ENCODE measurements at regions not wholly inside any gene's neighbourhood (a gene's known extent, or its start where the extent isn't known, plus 50 kb on each side); places are given as distances from the start of the nearest gene placed in this dataset.

GRCh38 chr10:85147346-85148250 lies 819.2 kb downstream of the CCSER2 start:
- no peak for DNase-seq (ENCODE audit: low read depth)

GRCh38 chr10:85148693-85149640 lies 820.6 kb downstream of the CCSER2 start:
- DNase-seq (ENCODE audit: low read depth): no peak

- DNase-seq (ENCODE audit: low read depth): no peak
Observed at GRCh38 chr10:85149766-85150165, 821.4 kb downstream of the CCSER2 start.

- DNase-seq (ENCODE audit: low read depth): no peak
Observed at GRCh38 chr10:85151506-85151905, 823.1 kb downstream of the CCSER2 start.

- DNase-seq (ENCODE audit: low read depth): no peak
Observed at GRCh38 chr10:85152496-85152895, 824.1 kb downstream of the CCSER2 start.

GRCh38 chr10:85152911-85153310 lies 824.5 kb downstream of the CCSER2 start:
- no peak for DNase-seq (ENCODE audit: low read depth)

- DNase-seq (ENCODE audit: low read depth): no peak
Observed at GRCh38 chr10:85157206-85157605, 828.8 kb downstream of the CCSER2 start.

- DNase-seq (ENCODE audit: low read depth): no peak
Observed at GRCh38 chr10:85168243-85168642, 839.9 kb downstream of the CCSER2 start.

GRCh38 chr10:85170026-85170425 lies 841.6 kb downstream of the CCSER2 start:
- no peak for DNase-seq (ENCODE audit: low read depth)

- DNase-seq (ENCODE audit: low read depth): no peak
Observed at GRCh38 chr10:85175635-85176034, 847.2 kb downstream of the CCSER2 start.

- DNase-seq (ENCODE audit: low read depth): no peak
Observed at GRCh38 chr10:85177767-85178166, 849.4 kb downstream of the CCSER2 start.

- DNase-seq (ENCODE audit: low read depth): no peak
Observed at GRCh38 chr10:85187047-85187446, 858.7 kb downstream of the CCSER2 start.

- no peak for DNase-seq (ENCODE audit: low read depth)
Observed at GRCh38 chr10:85188770-85189484, 860.5 kb downstream of the CCSER2 start.

- no peak for DNase-seq (ENCODE audit: low read depth)
Observed at GRCh38 chr10:85193796-85194195, 865.4 kb downstream of the CCSER2 start.

GRCh38 chr10:85194706-85195105 lies 866.3 kb downstream of the CCSER2 start:
- no peak for DNase-seq (ENCODE audit: low read depth)

- no peak for DNase-seq (ENCODE audit: low read depth)
Observed at GRCh38 chr10:85195596-85195995, 867.2 kb downstream of the CCSER2 start.

- no peak for DNase-seq (ENCODE audit: low read depth)
Observed at GRCh38 chr10:85204814-85205213, 876.4 kb downstream of the CCSER2 start.

- no peak for DNase-seq (ENCODE audit: low read depth)
Observed at GRCh38 chr10:85212526-85212925, 884.1 kb downstream of the CCSER2 start.

- DNase-seq (ENCODE audit: low read depth): no peak
Observed at GRCh38 chr10:85213493-85213892, 885.1 kb downstream of the CCSER2 start.

- DNase-seq (ENCODE audit: low read depth): no peak
Observed at GRCh38 chr10:85222300-85222699, 893.9 kb downstream of the CCSER2 start.

- DNase-seq (ENCODE audit: low read depth): no peak
Observed at GRCh38 chr10:85224366-85224940, 896.1 kb downstream of the CCSER2 start.

- no peak for DNase-seq (ENCODE audit: low read depth)
Observed at GRCh38 chr10:85225311-85225710, 896.9 kb downstream of the CCSER2 start.

Data from stimulated activated CD8-positive, alpha-beta memory T cell treated with anti-CD3 and anti-CD28 coated beads, Interleukin-4, amount 100 ng/mL, for 24 hours (primary cell).